ENCODE measurements at regions not wholly inside any gene's neighbourhood (a gene's known extent, or its start where the extent isn't known, plus 50 kb on each side); places are given as distances from the start of the nearest gene placed in this dataset.

- TF ChIP-seq, protein P1, sequence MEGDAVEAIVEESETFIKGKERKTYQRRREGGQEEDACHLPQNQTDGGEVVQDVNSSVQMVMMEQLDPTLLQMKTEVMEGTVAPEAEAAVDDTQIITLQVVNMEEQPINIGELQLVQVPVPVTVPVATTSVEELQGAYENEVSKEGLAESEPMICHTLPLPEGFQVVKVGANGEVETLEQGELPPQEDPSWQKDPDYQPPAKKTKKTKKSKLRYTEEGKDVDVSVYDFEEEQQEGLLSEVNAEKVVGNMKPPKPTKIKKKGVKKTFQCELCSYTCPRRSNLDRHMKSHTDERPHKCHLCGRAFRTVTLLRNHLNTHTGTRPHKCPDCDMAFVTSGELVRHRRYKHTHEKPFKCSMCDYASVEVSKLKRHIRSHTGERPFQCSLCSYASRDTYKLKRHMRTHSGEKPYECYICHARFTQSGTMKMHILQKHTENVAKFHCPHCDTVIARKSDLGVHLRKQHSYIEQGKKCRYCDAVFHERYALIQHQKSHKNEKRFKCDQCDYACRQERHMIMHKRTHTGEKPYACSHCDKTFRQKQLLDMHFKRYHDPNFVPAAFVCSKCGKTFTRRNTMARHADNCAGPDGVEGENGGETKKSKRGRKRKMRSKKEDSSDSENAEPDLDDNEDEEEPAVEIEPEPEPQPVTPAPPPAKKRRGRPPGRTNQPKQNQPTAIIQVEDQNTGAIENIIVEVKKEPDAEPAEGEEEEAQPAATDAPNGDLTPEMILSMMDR (conservative IDR thresholded peaks at IDR 0.05): no peak
- no peak for TF ChIP-seq ZFX (IDR thresholded peaks at IDR 0.05)
These were observed 522.3 kb downstream of the MED13L start for GRCh38 chr12:115755061-115755724.

All from C4-2B (cell line).